ENCODE measurements at regions not wholly inside any gene's neighbourhood (a gene's known extent, or its start where the extent isn't known, plus 50 kb on each side); places are given as distances from the start of the nearest gene placed in this dataset.

GRCh38 chr16:60651346-60651745 lies 1384.9 kb downstream of the CDH8 start:
- TF ChIP-seq GATA3 (IDR thresholded peaks at IDR 0.05; ENCODE audit: low read depth, low read length), result no peak
- TF ChIP-seq GATA2 (IDR thresholded peaks at IDR 0.05; ENCODE audit: low read depth, low read length), result no peak

Data from SH-SY5Y (cell line).